A673 (cell line): ENCODE measurements at regions not wholly inside any gene's neighbourhood (a gene's known extent, or its start where the extent isn't known, plus 50 kb on each side); places are given as distances from the start of the nearest gene placed in this dataset.

Experiments
- BruUV-seq: library from RNA; stranded (reverse); fragments of 400-500 nt; replicated peaks from 2 replicates; lab custom pipeline; 2021; lab: Mats Ljungman, UMichigan
- CTCF ChIA-PET: fragments of 300-600 bp; sonication (Branson Sonifier 250); formaldehyde crosslinking; loops from one replicate; lab custom pipeline; 2022; ENCODE audit warnings: antibody characterized with exemption; lab: Charles Lee
- POLR2A ChIA-PET: fragments of 300-600 bp; sonication (Branson Sonifier 250); formaldehyde crosslinking; loops from one replicate; lab custom pipeline; 2022; ENCODE audit warnings: antibody characterized with exemption; ENCODE audit not compliant: low non-redundant PET; lab: Charles Lee
- DNase-seq: peaks from one replicate; pipeline ENCODE4 v3.0.0-alpha.2; 2015; ENCODE audit warnings: low spot score
- H3K27ac ChIP-seq: fragments of 200-600 bp; sonication (generic); 2 replicates; pipeline ENCODE4 v1.5.1; 2016; ENCODE audit warnings: mixed run types, low read depth, mild to moderate bottlenecking, mixed read lengths, antibody characterized with exemption, low read length; ENCODE audit not compliant: poor library complexity, severe bottlenecking
- H3K27me3 ChIP-seq: fragments of 200-600 bp; sonication (generic); replicated peaks from 2 replicates; pipeline ENCODE4 v1.6.1; 2017; ENCODE audit warnings: mixed run types, low read depth, mild to moderate bottlenecking, mixed read lengths, antibody characterized with exemption, low read length; ENCODE audit not compliant: insufficient read depth, poor library complexity
- H3K36me3 ChIP-seq: fragments of 200-600 bp; sonication (generic); 2 replicates; pipeline ENCODE4 v1.6.1; 2016; ENCODE audit warnings: mixed run types, mild to moderate bottlenecking, mixed read lengths, antibody characterized with exemption, low read length; ENCODE audit not compliant: insufficient read depth, poor library complexity, severe bottlenecking
- H3K4me1 ChIP-seq: fragments of 200-600 bp; sonication (generic); 2 replicates; pipeline ENCODE4 v1.6.1; 2017; ENCODE audit warnings: mixed run types, mild to moderate bottlenecking, mixed read lengths, antibody characterized with exemption, low read length; ENCODE audit not compliant: insufficient read depth, poor library complexity, severe bottlenecking
- H3K4me3 ChIP-seq: fragments of 200-600 bp; sonication (generic); 2 replicates; pipeline ENCODE4 v1.5.1; 2016; ENCODE audit warnings: low read depth, mixed run types, mild to moderate bottlenecking, mixed read lengths, low read length; ENCODE audit not compliant: poor library complexity, severe bottlenecking
- H3K9me3 ChIP-seq: fragments of 200-600 bp; sonication (generic); 2 replicates; pipeline ENCODE4 v1.6.1; 2016; ENCODE audit warnings: mixed run types, low read depth, mild to moderate bottlenecking, mixed read lengths, antibody characterized with exemption, low read length; ENCODE audit not compliant: poor library complexity, severe bottlenecking
- CTCF ChIP-seq: fragments of 300-800, 200-600 bp; sonication (generic); conservative IDR thresholded peaks from 2 replicates; pipeline ENCODE4 v1.5.1; 2017; ENCODE audit warnings: low read depth, mild to moderate bottlenecking, antibody characterized with exemption, low read length, moderate library complexity, mixed read lengths
- EZH2 ChIP-seq: fragments of 200-600 bp; sonication (generic); IDR thresholded peaks from 2 replicates; pipeline ENCODE4 v1.6.1; 2017; ENCODE audit warnings: borderline replicate concordance, low read depth, mild to moderate bottlenecking, mixed read lengths, antibody characterized with exemption, low read length; ENCODE audit not compliant: poor library complexity, severe bottlenecking
- intact Hi-C: fragments of 100-400 bp; cut with micrococcal nuclease; formaldehyde crosslinking; loops from one replicate; pipeline ENCODE4 v1.10.0; 2022; ENCODE audit not compliant: unreplicated experiment

DNA sequence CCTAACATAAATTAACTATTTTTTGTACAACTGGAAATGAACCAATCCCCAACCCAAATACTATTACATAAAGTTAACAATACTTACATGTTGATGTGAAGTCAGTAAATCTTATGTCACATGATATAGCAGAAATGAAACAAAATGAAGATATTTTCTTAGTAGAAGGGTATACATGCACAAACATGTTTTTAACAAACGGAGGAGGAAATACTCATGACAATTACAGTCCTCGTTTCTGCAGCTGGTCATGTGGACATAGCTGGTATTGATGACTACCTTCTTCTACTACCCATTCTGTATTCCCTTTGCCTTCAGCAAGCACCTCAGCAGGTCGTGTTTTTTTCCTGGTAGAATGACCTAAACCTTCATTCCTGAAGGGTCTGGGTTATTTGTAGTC is 252.3 kb downstream of the HTR7 start:
- Histone ChIP-seq H3K27me3 (no peaks in the 10 kb centered on the region), H3K4me3 (no peak overlapping the region), H3K9me3 (no peaks in the 10 kb centered on the region), H3K4me1 (no peaks in the 10 kb centered on the region), H3K36me3 (no peaks in the 10 kb centered on the region), H3K27ac (no peak overlapping the region)
- ChIA-PET POLR2A (no interaction called here), CTCF (no interaction called here)
- intact Hi-C loops: no loop called here
- no peak for TF ChIP-seq CTCF
- TF ChIP-seq EZH2: no peak
- BruUV-seq: no TSS peak
- DNase-seq: no peak

- H3K4me3 ChIP-seq: no peak overlapping the region
- no peaks in the 10 kb centered on the region for H3K9me3 ChIP-seq
- TF ChIP-seq CTCF (no peak), EZH2 (no peak)
- peaks cover 19% of the 10 kb centered on the region for H3K27me3 ChIP-seq
- DNase-seq: no peak
- H3K36me3 ChIP-seq: no peaks in the 10 kb centered on the region
- POLR2A ChIA-PET: no interaction called here
- CTCF ChIA-PET: no interaction called here
- BruUV-seq: no TSS peak
- no peak overlapping the region for H3K27ac ChIP-seq
- intact Hi-C loops: no loop called here
- no peaks in the 10 kb centered on the region for H3K4me1 ChIP-seq
Measured at GRCh38 chr10:90612276-90612675, 245.6 kb downstream of the HTR7 start.

GRCh38 chr10:90614631-90615030 is 243.2 kb downstream of the HTR7 start:
- POLR2A ChIA-PET: no interaction called here
- CTCF ChIA-PET: no interaction called here
- no TSS peak for BruUV-seq

More at GRCh38 chr10:90614631-90615030, 243.2 kb downstream of the HTR7 start:
- no peaks in the 10 kb centered on the region for H3K4me1 ChIP-seq
- peaks cover 22% of the 10 kb centered on the region for H3K27me3 ChIP-seq
- no peak overlapping the region for H3K4me3 ChIP-seq
- no peaks in the 10 kb centered on the region for H3K9me3 ChIP-seq
- no peak for DNase-seq
- H3K36me3 ChIP-seq: no peaks in the 10 kb centered on the region
- no peak overlapping the region for H3K27ac ChIP-seq
- TF ChIP-seq EZH2 (no peak), CTCF (no peak)
- intact Hi-C loops: no loop called here
